HG03108 (cell line): ENCODE measurements at regions not wholly inside any gene's neighbourhood (a gene's known extent, or its start where the extent isn't known, plus 50 kb on each side); places are given as distances from the start of the nearest gene placed in this dataset.
"Not testable (repeated sequence)": the region's sequence is repeated elsewhere in the genome, so short reads cannot be mapped to it uniquely, and the experiment has no call there.

Source experiments
- ATAC-seq: cut with Tn5 transposase; IDR thresholded peaks from one replicate; pipeline ENCODE4 v1.9.1; 2021; ENCODE audit warnings: moderate library complexity; ENCODE audit not compliant: unreplicated experiment

GRCh38 chr2:175432021-175432420 lies 250.5 kb upstream of the ATP5MC3 start:
- ATAC-seq = no peak

DNA sequence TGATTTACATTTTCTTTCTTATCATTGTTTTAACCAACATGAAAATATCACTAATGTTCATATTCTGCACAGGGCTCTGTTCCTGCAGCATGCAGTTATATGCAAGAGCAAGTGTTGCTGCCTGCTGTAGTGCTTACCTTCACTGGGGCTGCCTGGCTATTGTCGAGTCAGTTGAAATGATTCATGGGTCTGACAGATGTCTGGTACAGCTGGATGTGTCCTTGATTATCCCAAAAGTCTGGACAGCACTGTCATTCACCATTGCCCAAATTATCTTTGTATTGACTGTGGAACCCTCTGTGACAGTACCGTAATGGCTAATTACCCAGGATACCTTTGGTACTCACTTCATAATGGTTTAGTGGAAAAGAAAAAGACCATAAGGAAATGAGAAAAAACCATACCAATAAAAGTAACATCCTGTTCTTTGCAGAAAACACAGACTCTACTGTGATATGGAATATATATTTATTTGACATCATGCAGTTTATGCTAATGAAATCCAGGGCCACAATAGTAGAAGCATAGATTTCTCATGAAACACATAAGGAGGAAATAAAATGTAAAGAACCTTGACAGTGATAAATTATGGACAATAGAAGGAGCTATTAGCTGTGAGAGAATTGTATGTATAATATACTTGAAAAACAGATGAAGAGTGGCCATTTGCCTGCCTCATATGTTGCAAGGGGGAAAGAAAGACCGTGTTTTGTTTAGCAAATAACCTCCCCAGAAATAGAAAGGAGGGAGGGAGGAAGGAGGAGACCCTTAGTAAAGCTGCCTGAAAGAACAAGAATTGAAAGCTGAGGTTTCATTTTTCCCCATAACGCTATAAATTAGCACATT lies 249.8 kb upstream of the ATP5MC3 start:
- no peak for ATAC-seq

DNA sequence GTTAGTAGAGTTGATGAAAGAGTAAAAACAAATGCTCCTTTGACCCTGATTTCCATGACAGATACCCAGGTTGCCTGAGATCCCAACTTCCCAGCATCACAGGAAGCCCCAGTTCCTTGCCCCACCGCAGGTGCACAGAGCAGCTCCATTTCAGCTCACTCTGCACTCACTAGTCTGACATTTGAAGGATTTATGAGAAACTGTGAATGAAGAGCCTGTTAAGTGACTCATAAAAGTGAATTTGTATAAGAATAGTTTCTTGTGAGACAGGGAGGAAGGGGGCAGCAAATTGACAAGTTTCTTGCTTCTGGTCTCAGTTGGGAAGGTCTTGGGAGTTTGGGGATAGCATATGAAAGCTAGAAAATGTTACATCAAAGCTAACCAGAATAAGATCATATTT lies 248.7 kb upstream of the ATP5MC3 start:
- no peak for ATAC-seq

- ATAC-seq = no peak
These were observed 236.8 kb upstream of the ATP5MC3 start for GRCh38 chr2:175418224-175418835.

- no peak for ATAC-seq
These were observed 233.5 kb upstream of the ATP5MC3 start for GRCh38 chr2:175414882-175415487.

DNA sequence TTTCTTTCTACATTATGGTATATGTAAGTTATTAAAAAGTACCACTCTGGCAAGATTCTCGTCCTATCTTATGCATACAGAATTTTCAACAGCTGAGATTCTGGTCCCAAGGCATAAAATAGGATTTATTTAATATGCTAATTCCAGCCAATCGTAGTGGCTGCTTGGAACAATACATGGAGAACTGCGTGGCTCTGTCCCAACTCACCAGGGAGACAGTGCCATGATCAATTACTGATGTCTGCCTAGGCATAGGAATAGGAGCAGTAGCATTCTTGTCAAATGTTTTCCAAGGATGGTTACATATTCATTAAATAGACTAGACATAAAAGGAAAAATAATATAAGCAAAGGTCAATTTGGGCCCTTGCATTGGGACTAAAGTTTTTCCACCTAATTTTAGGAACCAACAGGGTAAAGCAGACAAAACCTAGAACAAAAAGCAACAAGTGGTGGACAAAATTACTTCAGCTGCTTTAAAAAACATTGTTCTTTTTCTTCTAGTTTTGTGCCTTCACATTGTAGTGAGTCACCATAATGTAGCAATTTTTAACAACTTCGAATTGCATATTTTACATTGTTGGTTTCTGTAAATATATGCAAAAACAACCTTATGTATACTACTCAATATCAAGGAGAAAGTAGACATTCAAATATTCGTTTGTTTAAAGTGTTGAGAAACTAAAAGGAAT lies 232.8 kb upstream of the ATP5MC3 start:
- no peak for ATAC-seq

- not testable (repeated sequence) for ATAC-seq
These were observed 229.4 kb upstream of the ATP5MC3 start for GRCh38 chr2:175410941-175411340.

DNA sequence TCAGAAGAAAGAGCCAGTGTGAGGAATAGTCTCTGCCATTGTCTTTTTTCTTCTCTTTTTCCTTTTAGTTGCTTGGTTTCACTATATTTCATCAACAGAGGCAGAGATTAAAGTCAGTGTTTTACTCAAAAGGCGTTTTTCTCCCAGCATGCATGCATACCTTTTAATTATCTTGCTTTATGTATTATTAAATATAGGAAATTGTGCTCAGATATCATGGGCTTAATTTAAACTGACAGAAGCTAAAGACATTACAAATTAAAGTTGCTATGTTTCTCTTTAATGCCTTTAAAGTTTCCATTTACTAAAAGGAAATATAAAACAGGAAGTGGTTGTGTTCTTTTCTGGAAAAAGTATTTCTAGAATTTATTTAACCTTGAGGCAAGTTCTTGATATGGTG lies 223.3 kb upstream of the ATP5MC3 start:
- no peak for ATAC-seq

GRCh38 chr2:175403599-175404221 lies 222.2 kb upstream of the ATP5MC3 start:
- no peak for ATAC-seq

- no peak for ATAC-seq
These were observed 221.1 kb upstream of the ATP5MC3 start for GRCh38 chr2:175402571-175402970.

DNA sequence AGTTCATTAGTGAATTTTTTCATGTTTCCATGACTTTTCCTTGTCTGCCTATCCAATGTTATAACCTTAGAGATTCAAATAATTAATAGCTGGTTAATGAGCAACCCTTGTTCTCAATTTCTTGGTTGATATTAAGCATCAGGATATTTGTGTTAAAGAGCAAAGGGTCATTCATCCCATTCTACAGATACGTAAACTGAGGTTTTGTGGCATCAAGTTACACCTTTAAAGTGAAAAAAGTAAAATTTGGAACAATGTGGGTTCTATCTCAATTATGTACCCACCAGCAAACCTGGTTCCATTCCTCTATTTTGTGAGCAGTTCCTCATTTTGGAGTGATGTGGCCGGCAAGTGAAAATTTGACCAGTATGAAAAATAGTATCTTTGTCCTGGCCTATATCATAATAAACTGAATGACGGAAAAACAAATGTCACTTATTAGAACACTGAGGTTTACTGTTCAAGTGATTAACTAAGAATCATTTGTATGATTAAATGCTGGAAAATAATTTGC lies 220.5 kb upstream of the ATP5MC3 start:
- no peak for ATAC-seq

- ATAC-seq = no peak
These were observed 219.5 kb upstream of the ATP5MC3 start for GRCh38 chr2:175400975-175401374.

- no peak for ATAC-seq
These were observed 217.8 kb upstream of the ATP5MC3 start for GRCh38 chr2:175399326-175399725.

DNA sequence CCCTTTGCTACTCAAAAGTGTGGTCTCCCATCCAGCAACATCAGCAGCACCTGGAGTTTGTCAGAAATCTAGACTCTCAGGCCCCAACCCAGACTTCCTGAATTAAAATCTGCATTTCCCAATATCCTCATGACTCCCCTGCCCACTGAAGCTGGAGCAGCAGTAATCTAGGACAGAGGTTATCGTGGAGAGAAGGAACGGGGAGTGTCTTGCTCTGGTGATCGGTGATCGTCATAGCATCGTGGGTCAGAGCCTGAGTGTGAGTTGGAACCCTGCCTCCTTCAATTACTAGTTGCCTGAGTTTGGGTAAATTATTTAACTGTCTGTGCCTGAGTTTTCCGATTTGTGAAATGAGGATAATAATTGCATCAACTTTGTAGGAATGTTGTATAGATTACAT lies 217.3 kb upstream of the ATP5MC3 start:
- ATAC-seq = no peak

DNA sequence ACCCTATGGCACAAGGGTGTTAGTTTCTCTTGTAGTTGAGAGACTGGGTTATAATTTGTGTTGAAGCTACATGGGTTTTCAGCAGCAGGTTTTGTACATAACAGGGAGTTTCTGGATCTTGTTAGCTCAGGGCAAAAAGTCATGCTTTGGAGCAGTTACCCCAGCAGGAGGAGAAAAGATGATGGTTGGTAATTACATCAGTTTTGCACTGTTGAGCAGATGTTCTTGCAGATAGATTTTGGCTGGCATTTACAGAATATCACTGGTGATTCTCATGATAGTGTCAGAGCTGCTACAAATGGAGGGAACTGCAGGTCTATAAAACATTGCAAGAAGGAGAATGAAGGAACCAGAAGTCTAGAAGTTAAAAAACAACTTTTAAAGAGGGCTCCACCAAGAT lies 215.2 kb upstream of the ATP5MC3 start:
- no peak for ATAC-seq

- no peak for ATAC-seq
These were observed 212.3 kb upstream of the ATP5MC3 start for GRCh38 chr2:175393851-175394250.

DNA sequence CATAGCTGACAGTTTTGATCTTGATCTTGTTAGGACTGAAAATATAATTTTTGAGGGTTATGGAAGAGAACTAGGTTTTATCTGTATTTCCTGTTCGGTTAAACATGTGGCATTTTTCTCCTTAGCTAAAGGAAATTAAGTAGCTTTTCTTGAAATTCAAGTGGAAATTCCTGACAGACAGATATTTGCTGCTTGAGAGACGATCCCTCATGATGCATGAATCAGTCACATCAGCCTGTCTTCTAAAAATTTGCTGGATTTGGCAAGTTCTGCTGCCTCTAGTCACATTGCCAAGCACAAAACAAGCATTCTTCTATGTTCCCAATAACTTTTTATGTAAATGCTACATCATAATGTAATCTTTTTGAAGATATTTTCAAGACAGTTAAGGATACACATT lies 201.8 kb upstream of the ATP5MC3 start:
- no peak for ATAC-seq

DNA sequence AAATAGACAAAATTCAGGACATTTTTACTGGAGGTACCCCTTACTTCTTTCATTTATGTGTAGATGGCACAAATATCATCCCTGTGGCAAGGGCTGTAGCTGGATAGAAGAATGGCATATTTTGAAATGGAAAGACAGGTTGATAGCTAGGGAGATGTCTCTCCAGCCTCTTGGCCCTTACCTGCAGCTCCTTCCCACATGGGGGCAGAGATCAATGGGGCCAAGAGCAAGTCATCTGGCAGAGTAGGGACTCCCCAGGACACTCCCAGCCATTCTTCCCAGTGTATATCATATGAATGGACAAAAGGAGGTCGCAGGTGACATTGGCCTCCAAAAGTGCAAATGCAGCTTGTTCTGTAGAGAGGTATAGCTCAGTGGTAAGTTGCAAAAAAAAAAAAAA lies 192.2 kb upstream of the ATP5MC3 start:
- no peak for ATAC-seq

- no peak for ATAC-seq
These were observed 191.5 kb upstream of the ATP5MC3 start for GRCh38 chr2:175372704-175373701.

DNA sequence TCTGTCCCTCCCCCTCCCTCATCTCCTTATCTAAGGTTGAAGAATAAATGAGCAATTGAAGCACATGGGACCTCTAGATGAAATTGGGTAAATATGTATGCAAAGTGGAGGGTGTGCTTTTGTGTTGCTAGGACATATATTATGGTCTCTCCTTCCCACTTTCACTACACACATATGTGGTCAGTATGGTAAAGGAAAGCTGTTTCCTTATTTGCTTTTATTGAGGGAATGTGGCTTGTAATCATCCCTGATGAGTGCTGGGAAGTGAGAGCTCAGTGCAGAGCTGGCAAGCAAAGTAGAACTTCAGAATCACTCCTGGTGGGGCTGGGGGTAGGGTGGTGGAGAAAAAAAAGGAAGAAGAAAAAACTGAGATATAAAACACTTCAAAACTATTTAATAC lies 189.9 kb upstream of the ATP5MC3 start:
- no peak for ATAC-seq
